ENCODE measurements at regions not wholly inside any gene's neighbourhood (a gene's known extent, or its start where the extent isn't known, plus 50 kb on each side); places are given as distances from the start of the nearest gene placed in this dataset.

GRCh38 chr2:125267683-125268082, 1242.6 kb downstream of the CNTNAP5 start:
- no peaks in the 10 kb centered on the region for H3K36me3 Mint-ChIP-seq (ENCODE audit: low read depth)
- no peak overlapping the region for H3K4me3 Mint-ChIP-seq
- no peaks in the 10 kb centered on the region for H3K9me3 Mint-ChIP-seq
- TF ChIP-seq CTCF (IDR thresholded peaks at IDR 0.05) = no peak
- DNase-seq = no peak
- H3K27ac Mint-ChIP-seq = no peak overlapping the region
- H3K4me1 Mint-ChIP-seq = no peaks in the 10 kb centered on the region
- H3K27me3 Mint-ChIP-seq (ENCODE audit: low read depth, poor library complexity) = no peaks in the 10 kb centered on the region

GRCh38 chr2:125272651-125273050, 1247.6 kb downstream of the CNTNAP5 start:
- H3K36me3 Mint-ChIP-seq (ENCODE audit: low read depth) = no peaks in the 10 kb centered on the region
- H3K4me3 Mint-ChIP-seq = no peak overlapping the region
- no peaks in the 10 kb centered on the region for H3K27me3 Mint-ChIP-seq (ENCODE audit: low read depth, poor library complexity)
- no peaks in the 10 kb centered on the region for H3K4me1 Mint-ChIP-seq
- no peak for DNase-seq
- no peaks in the 10 kb centered on the region for H3K9me3 Mint-ChIP-seq
- no peak for TF ChIP-seq CTCF (IDR thresholded peaks at IDR 0.05)
- no peak overlapping the region for H3K27ac Mint-ChIP-seq

GRCh38 chr2:125274718-125275117, 1249.6 kb downstream of the CNTNAP5 start:
- DNase-seq = no peak
- H3K4me1 Mint-ChIP-seq = no peaks in the 10 kb centered on the region

GRCh38 chr2:125280265-125280664, 1255.2 kb downstream of the CNTNAP5 start:
- Mint-ChIP-seq H3K4me3 (no peak overlapping the region), H3K9me3 (no peaks in the 10 kb centered on the region), H3K27me3 (ENCODE audit: low read depth, poor library complexity) (peaks cover 3% of the 10 kb centered on the region), H3K4me1 (no peaks in the 10 kb centered on the region), H3K36me3 (ENCODE audit: low read depth) (no peaks in the 10 kb centered on the region), H3K27ac (no peak overlapping the region)
- DNase-seq = no peak
- TF ChIP-seq CTCF (IDR thresholded peaks at IDR 0.05) = no peak

More at GRCh38 chr2:125274718-125275117, 1249.6 kb downstream of the CNTNAP5 start:
- Mint-ChIP-seq H3K9me3 (no peaks in the 10 kb centered on the region), H3K36me3 (ENCODE audit: low read depth) (no peaks in the 10 kb centered on the region), H3K4me3 (no peak overlapping the region), H3K27ac (no peak overlapping the region), H3K27me3 (ENCODE audit: low read depth, poor library complexity) (no peaks in the 10 kb centered on the region)
- TF ChIP-seq CTCF (IDR thresholded peaks at IDR 0.05) = no peak

- no peak for TF ChIP-seq CTCF (IDR thresholded peaks at IDR 0.05)
- peaks cover 3% of the 10 kb centered on the region for H3K27me3 Mint-ChIP-seq (ENCODE audit: low read depth, poor library complexity)
- H3K27ac Mint-ChIP-seq = no peak overlapping the region
- no peaks in the 10 kb centered on the region for H3K36me3 Mint-ChIP-seq (ENCODE audit: low read depth)
- H3K4me1 Mint-ChIP-seq = no peaks in the 10 kb centered on the region
- H3K4me3 Mint-ChIP-seq = no peak overlapping the region
- no peaks in the 10 kb centered on the region for H3K9me3 Mint-ChIP-seq
- no peak for DNase-seq
Measured at GRCh38 chr2:125281242-125281641, 1256.2 kb downstream of the CNTNAP5 start.

GRCh38 chr2:125296742-125297141, 1271.7 kb downstream of the CNTNAP5 start:
- H3K27me3 Mint-ChIP-seq (ENCODE audit: low read depth, poor library complexity) = no peaks in the 10 kb centered on the region
- TF ChIP-seq CTCF (IDR thresholded peaks at IDR 0.05) = no peak
- DNase-seq = no peak
- no peaks in the 10 kb centered on the region for H3K4me1 Mint-ChIP-seq
- no peak overlapping the region for H3K27ac Mint-ChIP-seq
- no peaks in the 10 kb centered on the region for H3K9me3 Mint-ChIP-seq
- no peaks in the 10 kb centered on the region for H3K36me3 Mint-ChIP-seq (ENCODE audit: low read depth)
- no peak overlapping the region for H3K4me3 Mint-ChIP-seq

Data from nephron progenitor cell (in vitro differentiated cells).